SH-SY5Y (cell line): ENCODE measurements at regions not wholly inside any gene's neighbourhood (a gene's known extent, or its start where the extent isn't known, plus 50 kb on each side); places are given as distances from the start of the nearest gene placed in this dataset.

Experiments
- GATA2 ChIP-seq: IDR thresholded peaks from 2 replicates; pipeline ENCODE4 v1.6.1; 2011; ENCODE audit warnings: mild to moderate bottlenecking, low read depth, low read length
- GATA3 ChIP-seq: IDR thresholded peaks from 2 replicates; pipeline ENCODE4 v1.6.1; 2011; ENCODE audit warnings: low read depth, mild to moderate bottlenecking, low read length, moderate library complexity

DNA sequence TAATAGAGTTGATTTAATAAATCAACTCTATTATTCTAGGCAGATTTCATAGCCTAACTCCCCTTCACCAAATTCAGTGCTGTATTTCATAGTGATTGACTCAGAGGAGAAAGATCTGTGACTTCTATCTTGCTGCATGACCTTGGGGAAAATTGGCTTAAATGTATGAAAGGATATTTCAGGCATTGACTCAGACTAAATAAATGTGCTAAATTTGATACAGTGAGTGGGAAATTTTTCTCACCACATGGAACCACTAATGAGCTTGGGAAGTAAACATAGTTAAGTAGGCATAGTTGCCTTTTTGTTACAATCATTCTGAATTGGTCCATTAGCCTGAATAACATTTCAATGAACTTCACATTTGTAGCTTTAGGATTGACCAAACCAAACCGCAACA is 89.0 kb upstream of the PRPS1L1 start:
- TF ChIP-seq GATA2 (no peak), GATA3 (no peak)
